WTC11 (cell line): ENCODE measurements at regions not wholly inside any gene's neighbourhood (a gene's known extent, or its start where the extent isn't known, plus 50 kb on each side); places are given as distances from the start of the nearest gene placed in this dataset.
"Not testable (repeated sequence)": the region's sequence is repeated elsewhere in the genome, so short reads cannot be mapped to it uniquely, and the experiment has no call there.

ENCODE experiments used
- ATF2 ChIP-seq: sonication (generic); formaldehyde crosslinking; IDR thresholded peaks from 2 replicates; pipeline ENCODE4 v1.8.1; 2022; ENCODE audit warnings: low read depth, missing genetic modification reagents, borderline replicate concordance
- CREB1 ChIP-seq: sonication (generic); formaldehyde crosslinking; IDR thresholded peaks from 2 replicates; pipeline ENCODE4 v1.8.0; 2023; ENCODE audit warnings: mild to moderate bottlenecking, missing genetic modification reagents
- CREM ChIP-seq: sonication (generic); formaldehyde crosslinking; IDR thresholded peaks from 2 replicates; pipeline ENCODE4 v1.8.1; 2022; ENCODE audit warnings: mild to moderate bottlenecking, missing genetic modification reagents, moderate library complexity
- CTCF ChIP-seq: fragments of 200-600 bp; IDR thresholded peaks from 2 replicates; pipeline ENCODE4 v1.8.0; 2022; ENCODE audit warnings: antibody characterized with exemption
- JUN ChIP-seq: sonication (generic); formaldehyde crosslinking; IDR thresholded peaks from 2 replicates; pipeline ENCODE4 v1.8.0; 2023; ENCODE audit warnings: mild to moderate bottlenecking, missing genetic modification reagents
- MAX ChIP-seq: sonication (generic); formaldehyde crosslinking; IDR thresholded peaks from 2 replicates; pipeline ENCODE4 v1.8.0; 2022; ENCODE audit warnings: mild to moderate bottlenecking, missing genetic modification reagents
- MLX ChIP-seq: sonication (generic); formaldehyde crosslinking; IDR thresholded peaks from 2 replicates; pipeline ENCODE4 v1.8.1; 2023; ENCODE audit warnings: mild to moderate bottlenecking, missing genetic modification reagents, moderate library complexity
- NR1H2 ChIP-seq: sonication (generic); formaldehyde crosslinking; IDR thresholded peaks from 2 replicates; pipeline ENCODE4 v1.9.0; 2021; ENCODE audit warnings: mild to moderate bottlenecking, moderate library complexity, missing genetic modification reagents
- PRRX2 ChIP-seq: fragments of 250-450 bp; sonication (Bioruptor Pico); IDR thresholded peaks from 2 replicates; pipeline ENCODE4 v1.8.0; 2021; ENCODE audit warnings: mild to moderate bottlenecking
- ZBTB21 ChIP-seq: sonication (generic); formaldehyde crosslinking; IDR thresholded peaks from 2 replicates; pipeline ENCODE4 v1.8.1; 2023; ENCODE audit warnings: mild to moderate bottlenecking, missing genetic modification reagents, borderline replicate concordance
- ZNF396 ChIP-seq: fragments of 250-450 bp; sonication (Bioruptor Pico); IDR thresholded peaks from 2 replicates; pipeline ENCODE4 v1.8.0; 2021; ENCODE audit warnings: mild to moderate bottlenecking, moderate library complexity, borderline replicate concordance
- TF ChIP-seq, protein P1 (sequence below): fragments of 250-450 bp; sonication (Bioruptor Pico); IDR thresholded peaks from 2 replicates; pipeline ENCODE4 v2.1.2; 2022; ENCODE audit warnings: mild to moderate bottlenecking, moderate library complexity
- TF ChIP-seq, protein P2 (sequence below): sonication (generic); formaldehyde crosslinking; IDR thresholded peaks from 2 replicates; pipeline ENCODE4 v1.8.1; 2023; ENCODE audit warnings: mild to moderate bottlenecking, missing genetic modification reagents, moderate library complexity
- TF ChIP-seq, protein P3 (sequence below): sonication (generic); formaldehyde crosslinking; IDR thresholded peaks from 2 replicates; pipeline ENCODE4 v1.8.1; 2022; ENCODE audit warnings: mild to moderate bottlenecking, missing genetic modification reagents, moderate library complexity, borderline replicate concordance

- not testable (repeated sequence) for TF ChIP-seq CTCF; ATF2 (CRISPR knock-in tag); NR1H2 (CRISPR knock-in tag); CREM; PRRX2; MLX (CRISPR knock-in tag); MAX (CRISPR knock-in tag); ZBTB21; ZNF396 (CRISPR knock-in tag); CREB1; JUN (CRISPR knock-in tag)
- TF ChIP-seq, protein P1, sequence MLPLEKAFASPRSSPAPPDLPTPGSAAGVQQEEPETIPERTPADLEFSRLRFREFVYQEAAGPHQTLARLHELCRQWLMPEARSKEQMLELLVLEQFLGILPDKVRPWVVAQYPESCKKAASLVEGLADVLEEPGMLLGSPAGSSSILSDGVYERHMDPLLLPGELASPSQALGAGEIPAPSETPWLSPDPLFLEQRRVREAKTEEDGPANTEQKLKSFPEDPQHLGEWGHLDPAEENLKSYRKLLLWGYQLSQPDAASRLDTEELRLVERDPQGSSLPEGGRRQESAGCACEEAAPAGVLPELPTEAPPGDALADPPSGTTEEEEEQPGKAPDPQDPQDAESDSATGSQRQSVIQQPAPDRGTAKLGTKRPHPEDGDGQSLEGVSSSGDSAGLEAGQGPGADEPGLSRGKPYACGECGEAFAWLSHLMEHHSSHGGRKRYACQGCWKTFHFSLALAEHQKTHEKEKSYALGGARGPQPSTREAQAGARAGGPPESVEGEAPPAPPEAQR (CRISPR knock-in tag): not testable (repeated sequence)
- TF ChIP-seq, protein P2, sequence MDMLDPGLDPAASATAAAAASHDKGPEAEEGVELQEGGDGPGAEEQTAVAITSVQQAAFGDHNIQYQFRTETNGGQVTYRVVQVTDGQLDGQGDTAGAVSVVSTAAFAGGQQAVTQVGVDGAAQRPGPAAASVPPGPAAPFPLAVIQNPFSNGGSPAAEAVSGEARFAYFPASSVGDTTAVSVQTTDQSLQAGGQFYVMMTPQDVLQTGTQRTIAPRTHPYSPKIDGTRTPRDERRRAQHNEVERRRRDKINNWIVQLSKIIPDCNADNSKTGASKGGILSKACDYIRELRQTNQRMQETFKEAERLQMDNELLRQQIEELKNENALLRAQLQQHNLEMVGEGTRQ (CRISPR knock-in tag): not testable (repeated sequence)
- TF ChIP-seq, protein P3, sequence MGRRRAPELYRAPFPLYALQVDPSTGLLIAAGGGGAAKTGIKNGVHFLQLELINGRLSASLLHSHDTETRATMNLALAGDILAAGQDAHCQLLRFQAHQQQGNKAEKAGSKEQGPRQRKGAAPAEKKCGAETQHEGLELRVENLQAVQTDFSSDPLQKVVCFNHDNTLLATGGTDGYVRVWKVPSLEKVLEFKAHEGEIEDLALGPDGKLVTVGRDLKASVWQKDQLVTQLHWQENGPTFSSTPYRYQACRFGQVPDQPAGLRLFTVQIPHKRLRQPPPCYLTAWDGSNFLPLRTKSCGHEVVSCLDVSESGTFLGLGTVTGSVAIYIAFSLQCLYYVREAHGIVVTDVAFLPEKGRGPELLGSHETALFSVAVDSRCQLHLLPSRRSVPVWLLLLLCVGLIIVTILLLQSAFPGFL (CRISPR knock-in tag): not testable (repeated sequence)
Observed at GRCh38 chr3:195657475-195658372, 63.1 kb upstream of the MUC20 start.
